NOMO-1 treated with dmso at 0.1 percent for 144 hours (cell line): ENCODE measurements at regions not wholly inside any gene's neighbourhood (a gene's known extent, or its start where the extent isn't known, plus 50 kb on each side); places are given as distances from the start of the nearest gene placed in this dataset.
"Not testable (repeated sequence)": the region's sequence is repeated elsewhere in the genome, so short reads cannot be mapped to it uniquely, and the experiment has no call there.

Source experiments
- DNase-seq: peaks from one replicate; lab custom pipeline; 2025; ENCODE audit not compliant: unreplicated experiment; lab: John Stamatoyannopoulos, UW

DNA sequence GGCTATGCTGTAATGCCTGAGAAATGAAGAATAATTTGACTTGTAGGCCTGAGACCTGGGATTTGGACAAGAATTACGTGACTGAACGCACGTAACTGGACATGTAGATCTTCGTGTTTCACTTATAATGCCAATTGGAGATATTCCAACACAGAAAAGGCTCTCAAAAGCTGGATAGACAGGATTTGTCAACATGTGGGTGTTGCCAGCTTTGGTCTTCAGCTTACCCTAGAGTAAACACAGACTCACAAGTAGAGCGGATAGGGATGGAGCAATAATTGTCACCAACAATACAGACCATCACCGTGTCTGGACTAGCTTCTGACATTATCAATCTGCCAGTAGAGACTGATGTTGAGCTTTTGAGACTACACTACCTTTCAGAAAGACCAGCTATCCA is 1511.0 kb upstream of the ADGRL3 start:
- no peak for DNase-seq

DNA sequence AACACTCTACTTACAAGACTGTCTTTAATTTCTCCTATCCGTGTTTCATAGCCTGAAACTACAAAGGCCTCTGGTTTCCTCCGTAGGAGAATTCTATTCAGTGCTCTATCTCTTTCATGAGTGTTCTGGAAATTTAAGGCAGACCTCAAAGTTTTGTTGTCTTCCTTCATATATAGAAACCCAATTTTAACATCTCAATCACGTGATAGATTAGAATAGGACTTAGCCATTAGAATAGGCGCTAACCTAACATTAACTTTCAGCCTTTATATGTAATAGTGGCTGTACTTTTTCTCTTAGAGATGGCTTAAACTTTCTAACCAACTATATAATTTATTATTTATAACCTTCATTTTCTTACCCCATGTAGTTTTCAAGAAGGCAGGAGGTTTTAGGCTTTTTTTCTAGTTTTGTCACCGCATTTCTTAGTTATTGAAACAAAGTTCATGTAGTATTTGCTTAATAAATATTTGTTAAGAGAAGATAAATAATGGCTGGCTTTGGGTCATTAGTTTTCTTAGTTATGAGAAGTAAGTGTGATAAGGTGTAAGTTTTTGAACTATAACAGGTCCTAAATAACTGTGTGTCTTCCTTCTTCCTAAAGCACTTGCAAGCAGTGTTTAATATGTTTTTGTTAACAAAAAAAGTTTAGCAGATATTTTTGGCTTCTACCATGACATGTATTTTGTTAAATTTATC is 1504.6 kb upstream of the ADGRL3 start:
- no peak for DNase-seq

DNA sequence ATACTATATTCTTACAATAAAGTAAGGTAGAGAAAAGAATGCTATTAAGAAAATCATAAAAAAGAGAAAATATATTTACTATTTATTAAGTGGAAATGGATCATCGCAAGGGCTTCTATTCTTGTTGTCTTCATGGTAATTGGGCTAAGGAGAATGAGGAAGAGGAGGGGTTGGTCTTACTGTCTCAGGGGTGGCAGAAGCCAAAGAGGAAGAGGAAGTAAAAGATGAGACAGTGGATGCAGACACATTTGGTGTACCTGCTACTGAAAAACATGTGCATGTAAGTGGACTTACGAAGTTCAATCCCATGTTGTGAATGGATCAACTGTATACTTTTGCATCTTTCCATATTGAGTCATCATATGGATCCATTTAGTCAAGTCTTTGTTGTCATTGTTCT is 1502.1 kb upstream of the ADGRL3 start:
- no peak for DNase-seq

DNA sequence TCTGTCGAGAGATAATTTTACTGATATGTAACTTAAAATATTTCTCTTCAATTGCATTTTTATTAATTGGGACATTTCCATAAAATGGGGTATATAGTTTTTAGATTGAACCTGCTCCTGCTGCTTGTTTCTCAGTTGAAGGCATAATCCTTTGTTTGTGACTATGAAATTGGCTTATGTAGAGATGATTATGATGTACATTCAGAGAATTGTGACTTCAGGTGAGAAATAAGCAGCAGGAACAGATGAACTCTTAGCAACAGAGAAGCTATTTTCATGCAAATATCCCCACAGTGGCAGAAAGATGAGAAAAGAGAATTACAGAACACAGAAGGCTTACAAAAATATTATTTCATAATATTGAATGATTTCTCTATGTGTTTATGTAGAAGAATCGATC is 1499.5 kb upstream of the ADGRL3 start:
- no peak for DNase-seq

DNA sequence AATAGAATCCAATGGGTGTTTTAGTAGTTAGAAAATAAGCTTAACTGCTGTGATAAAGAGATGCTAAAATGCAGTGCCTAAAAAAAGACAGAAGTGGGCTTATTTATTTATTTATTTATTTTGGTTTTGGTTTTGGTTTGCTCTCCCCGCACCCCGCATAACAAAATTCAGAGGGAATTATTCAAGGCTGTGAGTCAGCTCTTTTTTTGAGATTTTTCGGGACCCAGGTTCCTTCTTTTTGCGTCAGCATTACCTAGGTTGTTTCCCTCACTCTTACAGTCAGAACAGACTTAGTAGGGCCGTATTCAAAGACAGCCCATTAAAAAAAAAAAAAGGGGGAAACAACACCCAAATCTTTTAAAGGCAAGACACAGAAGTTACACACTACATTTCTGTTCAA is 1495.5 kb upstream of the ADGRL3 start:
- no peak for DNase-seq

DNA sequence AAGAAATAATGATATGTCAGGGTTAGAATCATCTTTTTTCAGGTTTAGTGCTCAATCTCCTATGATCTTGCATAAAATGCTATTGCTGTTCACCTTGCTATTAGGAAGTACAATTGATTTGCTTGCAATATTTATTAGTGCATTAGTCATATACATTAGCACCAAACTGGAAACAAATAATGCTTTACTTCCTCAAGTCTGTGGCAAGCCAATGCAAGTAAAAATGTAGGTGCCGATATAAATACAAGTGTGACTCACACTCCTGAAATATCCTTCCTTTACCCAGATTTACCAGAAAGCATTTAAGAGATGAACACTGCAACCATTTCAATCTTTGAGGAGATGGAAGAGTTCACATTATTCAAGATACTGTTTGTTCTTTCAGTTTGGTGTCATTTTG is 1487.7 kb upstream of the ADGRL3 start:
- DNase-seq = no peak

DNA sequence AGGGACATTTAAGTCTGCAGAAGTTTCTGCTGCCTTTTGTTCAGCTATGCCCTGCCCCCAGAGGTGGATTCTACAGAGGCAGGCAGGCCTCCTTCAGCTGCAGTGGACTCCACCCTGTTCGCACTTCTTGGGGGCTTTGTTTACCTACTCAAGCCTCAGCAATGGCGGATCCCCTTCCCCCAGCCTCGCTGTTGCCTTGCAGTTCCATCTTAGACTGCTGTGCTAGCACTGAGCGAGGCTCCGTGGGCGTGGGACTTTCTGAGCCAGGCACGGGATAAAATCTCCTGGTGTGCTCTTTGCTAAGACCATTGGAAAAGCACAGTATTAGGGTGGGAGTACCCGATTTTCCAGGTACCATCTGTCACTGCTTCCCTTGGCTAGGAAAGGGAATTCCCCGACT is 1475.8 kb upstream of the ADGRL3 start:
- DNase-seq = not testable (repeated sequence)

DNA sequence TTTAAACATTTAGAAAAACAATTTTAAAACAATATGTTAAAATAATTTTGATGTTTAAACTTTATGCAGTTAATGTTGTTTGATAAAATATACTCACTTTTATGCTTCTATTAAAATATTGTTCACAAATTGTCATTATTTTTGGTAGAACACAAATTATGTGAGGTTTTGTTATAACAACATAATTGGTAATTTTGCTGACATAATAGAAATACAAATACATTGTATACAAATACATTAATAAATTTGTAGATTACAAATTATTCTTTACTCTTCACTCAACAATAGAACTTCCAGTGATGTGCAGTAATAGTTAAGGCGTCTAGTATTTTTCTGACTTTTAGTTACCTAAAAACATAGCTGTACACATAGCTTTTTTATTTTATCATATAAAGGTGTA is 1472.4 kb upstream of the ADGRL3 start:
- no peak for DNase-seq

DNA sequence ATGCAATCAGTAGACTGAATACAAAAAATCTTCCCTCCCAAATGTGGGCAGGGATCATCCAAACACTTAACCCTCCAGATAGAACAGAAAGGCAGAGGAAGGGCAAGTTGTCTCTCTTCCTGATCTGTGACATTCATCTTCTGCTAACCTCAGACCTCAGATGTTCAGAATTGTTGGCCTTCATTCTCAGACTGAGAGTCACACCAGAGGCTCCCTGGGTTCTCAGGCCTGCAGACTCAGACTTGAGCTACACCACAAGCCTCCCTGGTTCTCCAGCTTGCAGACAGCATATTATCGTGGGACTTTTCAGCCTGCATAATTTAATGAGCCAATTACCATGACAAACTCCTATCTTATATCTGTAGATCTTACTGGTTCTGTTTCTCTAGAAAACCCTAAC is 1471.6 kb upstream of the ADGRL3 start:
- no peak for DNase-seq

DNA sequence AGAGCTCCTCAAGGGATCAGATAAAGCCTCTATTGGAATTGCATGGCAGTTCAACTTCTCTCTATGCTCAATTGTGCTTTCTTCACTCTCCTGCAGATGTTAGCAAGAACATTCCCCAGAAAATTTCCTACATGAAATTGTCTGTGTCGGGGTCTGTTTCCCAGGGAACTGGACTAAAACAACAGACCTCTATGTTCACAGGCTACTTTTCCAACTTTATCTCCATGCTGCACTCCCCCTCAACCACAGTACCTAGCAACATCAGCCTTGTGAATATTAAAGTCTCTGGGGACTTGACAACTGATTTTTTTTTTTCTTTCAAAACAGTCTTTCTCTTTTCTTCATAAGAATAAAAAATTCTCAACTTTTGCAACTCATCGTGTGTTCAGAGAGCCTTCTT is 1470.8 kb upstream of the ADGRL3 start:
- no peak for DNase-seq

DNA sequence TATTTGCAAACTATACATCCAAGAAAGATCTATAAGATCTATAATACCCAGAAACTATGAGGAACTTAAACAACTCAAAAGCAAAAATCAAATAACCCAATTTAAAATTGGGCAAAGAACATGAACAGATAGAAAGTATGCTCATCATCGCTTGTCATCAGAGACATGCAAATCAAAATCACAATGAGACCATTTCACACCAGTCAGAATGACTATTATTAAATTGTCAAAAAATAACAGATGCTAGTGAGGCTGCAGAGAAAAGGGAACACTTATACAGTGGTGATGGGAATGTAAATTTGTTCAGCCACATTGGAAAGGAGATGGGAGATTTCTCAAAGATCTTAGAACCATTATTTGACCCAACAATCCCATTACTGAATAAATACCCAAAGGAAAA is 1451.7 kb upstream of the ADGRL3 start:
- DNase-seq = no peak

DNA sequence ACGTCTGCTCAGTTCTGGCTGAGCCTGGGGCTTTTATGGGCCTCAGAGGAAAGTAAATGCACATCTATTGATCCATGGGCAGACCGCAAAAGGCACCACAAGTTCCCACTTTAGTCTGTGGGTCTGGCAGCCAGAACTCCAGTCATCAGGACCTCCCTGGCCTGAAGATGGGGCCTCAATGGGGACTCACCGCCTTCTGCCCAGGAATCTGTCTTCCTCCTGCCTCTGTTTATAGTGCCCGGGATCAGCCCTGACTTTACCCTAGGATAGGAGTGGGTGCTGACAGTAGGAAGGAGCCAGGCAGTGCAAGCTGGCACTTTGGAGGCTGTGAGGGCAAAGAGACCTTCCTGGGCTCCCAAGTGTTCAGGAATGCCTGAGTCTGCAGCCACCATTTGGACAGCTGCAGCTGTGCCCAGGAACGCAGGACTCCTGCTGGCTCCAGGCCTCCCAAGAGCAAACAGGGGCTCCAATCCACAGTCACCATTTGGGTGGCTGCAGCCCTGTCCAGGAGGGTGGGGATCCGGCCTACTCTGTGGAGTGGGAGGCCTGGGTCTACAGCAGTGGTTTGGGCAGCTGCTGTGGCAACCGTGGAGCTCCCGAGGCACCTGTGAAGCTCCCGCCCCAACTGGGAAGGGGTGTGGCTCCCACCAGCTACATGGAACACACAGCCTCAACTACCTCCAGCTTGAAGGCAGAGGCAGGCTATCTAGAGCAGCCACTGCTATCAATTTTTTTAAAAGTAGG is 1440.9 kb upstream of the ADGRL3 start:
- DNase-seq = no peak

DNA sequence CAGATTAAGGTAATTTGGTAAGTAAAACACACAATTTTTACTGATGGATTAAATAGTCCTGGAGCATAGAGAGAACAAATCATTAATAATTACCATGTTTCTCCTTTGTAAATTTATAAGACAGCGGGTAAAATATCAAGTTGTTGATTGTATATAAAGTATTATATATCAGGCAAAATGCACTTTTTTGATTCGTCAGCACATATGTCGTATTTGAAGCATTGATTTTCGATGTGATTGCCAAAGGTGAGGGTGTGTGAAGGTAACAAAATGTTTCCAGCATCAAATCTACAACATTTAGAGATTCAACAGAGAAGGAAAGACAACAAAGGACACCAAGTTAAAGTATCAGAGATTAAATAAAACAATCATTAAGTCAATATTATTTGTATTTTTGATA is 1437.8 kb upstream of the ADGRL3 start:
- DNase-seq = no peak

DNA sequence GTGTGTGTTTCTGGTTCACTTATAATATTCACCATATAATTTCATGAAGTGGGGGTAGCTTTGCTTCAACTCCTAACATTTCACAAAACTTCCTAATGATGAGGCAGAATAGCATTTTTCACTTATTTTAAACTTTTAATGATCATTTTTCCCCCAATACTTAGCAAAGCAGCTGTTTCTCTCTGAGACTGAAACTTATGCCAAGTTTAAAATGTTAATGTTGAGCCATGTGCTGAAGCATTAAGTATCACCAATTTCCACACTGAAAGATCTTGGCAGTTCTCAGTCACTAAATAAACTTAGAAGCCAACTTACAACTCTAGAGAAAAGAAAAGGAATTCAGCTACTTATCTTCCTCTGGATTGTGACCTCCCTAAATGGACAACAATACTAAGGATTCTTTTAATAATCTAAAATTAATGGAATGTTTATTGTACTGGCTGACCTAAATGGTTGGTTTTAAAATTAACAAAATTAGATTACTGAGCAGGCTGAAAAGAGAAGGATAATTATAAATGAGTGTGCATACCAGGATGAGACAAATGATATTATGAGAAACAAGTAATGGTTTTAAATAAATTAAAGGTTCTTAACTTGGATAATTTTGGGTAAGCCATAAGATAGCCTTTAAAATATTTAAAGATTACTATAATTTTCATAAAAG is 1429.4 kb upstream of the ADGRL3 start:
- DNase-seq = no peak

DNA sequence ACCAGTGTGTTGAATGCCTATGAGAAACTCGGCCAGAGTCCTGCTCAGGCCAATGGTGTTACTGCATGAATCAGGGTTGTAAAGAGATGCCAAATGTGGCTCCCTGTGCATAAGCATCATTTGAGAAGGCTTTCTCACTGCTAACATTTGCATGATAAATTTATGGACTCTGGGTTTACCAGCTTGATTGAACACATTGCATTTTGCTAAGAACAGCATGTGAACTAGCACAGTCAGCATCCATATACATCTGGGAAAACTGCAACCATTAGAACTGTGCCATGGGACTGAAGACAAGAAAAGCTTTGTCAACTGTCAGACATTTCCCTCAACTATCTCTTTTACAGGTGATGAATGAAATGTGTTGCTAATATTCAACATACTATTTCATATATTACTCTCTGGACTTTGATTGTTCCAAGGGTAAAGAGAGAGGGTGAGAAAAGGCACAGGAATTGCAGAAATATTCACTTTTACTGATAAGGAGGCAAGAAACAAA is 1427.4 kb upstream of the ADGRL3 start:
- DNase-seq = no peak

DNA sequence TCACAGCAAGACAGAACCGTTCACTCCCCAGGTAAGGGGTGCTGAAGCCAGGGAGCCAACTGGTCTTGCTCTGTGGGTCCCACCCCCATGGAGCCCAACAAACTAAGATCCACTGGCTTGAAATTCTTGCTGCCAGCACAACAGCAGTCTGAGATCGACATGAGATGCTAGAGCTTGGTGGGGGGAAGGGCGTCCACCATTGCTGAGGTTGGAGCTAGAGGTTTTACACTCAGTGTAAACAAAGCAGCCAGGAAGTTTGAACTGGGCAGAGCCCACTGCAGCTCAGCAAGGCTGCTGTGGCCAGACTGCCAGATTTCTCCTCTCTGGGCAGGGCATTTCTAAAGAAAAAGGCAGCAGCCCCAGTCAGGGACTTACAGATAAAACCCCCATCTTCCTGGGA is 1419.9 kb upstream of the ADGRL3 start:
- not testable (repeated sequence) for DNase-seq

DNA sequence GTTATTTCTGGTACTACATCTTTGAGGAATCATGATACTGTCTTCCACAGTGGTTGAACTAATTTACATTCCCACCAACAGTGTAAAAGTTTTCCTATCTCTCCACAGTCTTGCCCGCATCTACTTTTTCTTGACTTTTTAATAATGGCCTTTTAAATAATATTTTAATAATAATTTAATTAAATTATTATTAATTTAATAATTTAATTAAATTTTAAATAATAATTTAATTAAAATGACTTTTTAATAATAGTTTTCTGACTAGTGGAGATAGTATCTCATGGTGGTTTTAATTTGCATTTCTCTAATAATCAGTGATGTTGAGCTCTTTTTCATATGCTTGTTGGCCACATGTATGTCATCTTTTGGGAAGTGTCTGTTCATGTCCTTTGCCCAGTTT is 1395.0 kb upstream of the ADGRL3 start:
- no peak for DNase-seq

DNA sequence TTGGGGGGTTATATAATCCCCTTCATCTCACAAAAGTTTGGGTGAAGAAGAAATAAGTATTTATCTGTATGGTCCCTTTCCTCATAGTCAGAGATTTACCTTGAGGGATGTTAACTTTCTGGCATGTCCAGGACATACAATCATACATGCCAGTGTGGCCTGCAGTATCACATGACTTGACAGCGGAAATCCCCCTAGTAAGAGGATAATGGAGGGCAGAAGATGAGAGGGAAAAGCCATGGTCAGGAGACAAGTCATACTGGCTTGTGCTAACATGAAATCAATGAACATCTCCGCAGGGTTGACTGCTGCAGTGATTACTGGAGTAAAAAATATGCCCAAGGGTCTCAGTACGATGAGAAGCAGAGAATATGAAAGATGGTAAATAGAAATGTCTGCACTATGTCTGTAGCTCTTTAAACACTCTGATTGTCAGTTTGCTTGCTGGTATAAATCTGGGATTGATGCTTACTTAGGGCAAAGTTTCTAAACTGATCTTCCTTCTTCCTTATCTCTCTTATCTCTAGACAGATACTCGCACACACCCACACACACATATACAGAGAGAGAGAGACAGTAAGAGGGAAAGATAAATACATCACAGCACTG is 1385.6 kb upstream of the ADGRL3 start:
- no peak for DNase-seq

DNA sequence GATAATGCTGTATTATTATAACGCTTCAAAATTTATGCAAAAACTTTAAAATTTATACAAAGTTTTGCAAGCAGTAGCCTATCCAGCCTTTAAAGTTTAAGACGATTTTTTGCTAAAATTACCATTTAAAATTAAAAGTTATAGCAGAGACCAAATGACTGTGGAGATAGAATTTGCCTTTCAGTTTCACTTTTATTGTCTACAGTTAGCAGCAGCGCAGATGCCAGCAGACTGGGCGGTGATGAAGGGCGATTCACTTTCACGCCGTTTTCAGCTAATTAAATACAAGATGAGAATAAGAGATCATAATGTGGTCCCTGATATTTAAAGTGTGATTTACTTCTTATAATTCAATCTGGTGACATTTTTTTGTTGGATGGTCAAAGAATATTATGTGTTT is 1381.5 kb upstream of the ADGRL3 start:
- DNase-seq = no peak

DNA sequence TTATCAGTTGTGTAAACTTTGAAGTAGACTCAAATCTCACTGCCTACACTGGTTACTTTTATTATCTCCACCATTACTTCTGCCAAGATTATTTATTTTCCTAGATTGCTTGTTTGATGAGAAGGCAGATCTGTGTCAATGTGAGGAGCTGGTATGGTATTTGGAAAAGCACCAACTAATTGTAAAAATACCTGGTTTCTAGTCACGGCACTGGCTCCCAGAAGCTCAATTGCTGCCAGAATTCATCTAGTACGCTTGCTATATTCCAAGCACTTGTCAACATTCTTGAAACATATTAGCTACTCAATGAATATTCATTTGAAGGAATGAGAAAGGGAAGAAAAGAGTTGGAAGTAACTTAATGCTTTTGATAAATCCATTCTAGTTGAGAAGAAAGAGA is 1376.8 kb upstream of the ADGRL3 start:
- no peak for DNase-seq

DNA sequence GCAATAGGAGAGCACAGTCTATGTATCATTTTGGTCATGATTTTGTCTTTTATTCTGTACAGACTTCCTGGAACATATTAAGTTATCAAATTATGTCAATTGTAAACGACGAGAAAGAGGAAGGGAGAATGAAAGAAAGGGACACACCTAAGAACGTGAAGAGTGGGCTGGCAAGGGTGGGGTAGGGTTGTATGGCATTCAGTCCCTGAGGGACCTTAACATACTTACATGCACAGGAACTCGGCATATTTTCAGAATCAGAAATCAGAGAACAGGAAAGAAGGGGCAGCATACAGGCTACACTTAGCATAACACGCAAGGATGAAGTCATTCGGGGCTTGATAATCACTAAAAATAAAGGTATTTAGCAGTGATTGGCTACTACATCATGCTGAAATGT is 1375.0 kb upstream of the ADGRL3 start:
- no peak for DNase-seq

DNA sequence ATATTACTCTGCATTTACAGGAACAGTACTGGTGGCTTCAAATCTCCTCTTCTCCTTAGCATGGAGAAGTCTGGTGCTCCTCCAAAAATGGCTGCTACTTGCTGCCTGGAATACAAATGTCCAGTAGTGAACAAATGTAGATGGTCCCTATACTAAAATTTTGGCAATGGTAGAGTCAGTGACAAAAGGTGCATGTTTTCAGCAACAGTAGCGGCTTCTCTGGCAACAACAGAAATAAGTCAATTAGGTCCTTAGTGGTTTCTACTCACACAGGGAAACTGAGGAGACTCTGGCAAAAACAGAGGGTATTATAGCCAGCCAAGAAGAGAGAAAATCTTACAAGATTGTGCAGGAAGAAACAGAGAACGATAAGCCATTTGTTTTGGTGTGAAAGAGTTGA is 1368.4 kb upstream of the ADGRL3 start:
- DNase-seq = no peak
